GM06990 (cell line): ENCODE measurements at regions not wholly inside any gene's neighbourhood (a gene's known extent, or its start where the extent isn't known, plus 50 kb on each side); places are given as distances from the start of the nearest gene placed in this dataset.

Source experiments
- DNase-seq: peaks from one replicate; pipeline ENCODE4 v3.0.0-alpha.2; 2011; ENCODE audit not compliant: insufficient read length; ENCODE audit errors: extremely low read depth
- H3K27me3 ChIP-seq: replicated peaks from 2 replicates; pipeline ENCODE4 v1.6.0; 2011; ENCODE audit warnings: low read length; ENCODE audit not compliant: control insufficient read depth, insufficient read depth
- H3K36me3 ChIP-seq: 2 replicates; pipeline ENCODE4 v1.5.1; 2011; ENCODE audit warnings: low read length; ENCODE audit not compliant: control insufficient read depth, insufficient read depth
- H3K4me3 ChIP-seq: replicated peaks from 2 replicates; pipeline ENCODE4 v1.5.1; 2011; ENCODE audit warnings: low read depth, mild to moderate bottlenecking, control low read depth, low read length
- CTCF ChIP-seq: IDR thresholded peaks from 2 replicates; pipeline ENCODE4 v1.5.1; 2011; ENCODE audit warnings: low read length, control low read depth, mild to moderate bottlenecking, inconsistent platforms; ENCODE audit not compliant: insufficient read depth, poor library complexity, severe bottlenecking

- Histone ChIP-seq H3K36me3 (no peaks in the 10 kb centered on the region), H3K4me3 (no peak overlapping the region), H3K27me3 (no peaks in the 10 kb centered on the region)
- no peak for TF ChIP-seq CTCF
- DNase-seq = no peak
Measured at GRCh38 chr18:25443776-25444175, 91.8 kb upstream of the ZNF521 start.

GRCh38 chr18:25435149-25435782 is 83.3 kb upstream of the ZNF521 start:
- DNase-seq = no peak
- no peak overlapping the region for H3K4me3 ChIP-seq
- no peak for TF ChIP-seq CTCF
- H3K36me3 ChIP-seq = no peaks in the 10 kb centered on the region
- no peaks in the 10 kb centered on the region for H3K27me3 ChIP-seq

- Histone ChIP-seq H3K36me3 (no peaks in the 10 kb centered on the region), H3K4me3 (no peak overlapping the region), H3K27me3 (no peaks in the 10 kb centered on the region)
- DNase-seq = no peak
- no peak for TF ChIP-seq CTCF
Measured at GRCh38 chr18:25434745-25435144, 82.8 kb upstream of the ZNF521 start.

GRCh38 chr18:25433590-25433989 is 81.6 kb upstream of the ZNF521 start:
- TF ChIP-seq CTCF = no peak
- no peak for DNase-seq
- Histone ChIP-seq H3K36me3 (no peaks in the 10 kb centered on the region), H3K4me3 (no peak overlapping the region), H3K27me3 (no peaks in the 10 kb centered on the region)

- Histone ChIP-seq H3K27me3 (peaks cover 2% of the 10 kb centered on the region), H3K4me3 (no peak overlapping the region), H3K36me3 (no peaks in the 10 kb centered on the region)
- DNase-seq = no peak
- TF ChIP-seq CTCF = no peak
Measured at GRCh38 chr18:25425024-25425423, 73.1 kb upstream of the ZNF521 start.

- no peaks in the 10 kb centered on the region for H3K36me3 ChIP-seq
- peaks cover 3% of the 10 kb centered on the region for H3K27me3 ChIP-seq
- no peak for DNase-seq
- no peak for TF ChIP-seq CTCF
- H3K4me3 ChIP-seq = no peak overlapping the region
Measured at GRCh38 chr18:25423760-25424159, 71.8 kb upstream of the ZNF521 start.
